Nephron (organoid): ENCODE measurements at regions not wholly inside any gene's neighbourhood (a gene's known extent, or its start where the extent isn't known, plus 50 kb on each side); places are given as distances from the start of the nearest gene placed in this dataset.

Experiments
- H3K27ac Mint-ChIP-seq, 3 experiments: 2 replicates each; pipeline ENCODE4 v1.8.0; 2020; ENCODE audit warnings: mixed read lengths in 3 of 3, mild to moderate bottlenecking in 2 of 3, moderate library complexity in 1 of 3
- H3K27me3 Mint-ChIP-seq: 2 replicates; pipeline ENCODE4 v1.8.0; 2021; ENCODE audit warnings: low read depth, mild to moderate bottlenecking, moderate library complexity, mixed read lengths
- H3K36me3 Mint-ChIP-seq: 2 replicates; pipeline ENCODE4 v1.8.0; 2020; ENCODE audit warnings: low read depth, mixed read lengths
- H3K4me1 Mint-ChIP-seq: 2 replicates; pipeline ENCODE4 v1.8.0; 2020; ENCODE audit warnings: mixed read lengths
- H3K4me3 Mint-ChIP-seq, 3 experiments: 2 replicates each; pipeline ENCODE4 v1.8.0; 2020; ENCODE audit warnings: mild to moderate bottlenecking in 3 of 3, mixed read lengths in 3 of 3, moderate library complexity in 2 of 3
- H3K9me3 Mint-ChIP-seq: 2 replicates; pipeline ENCODE4 v1.8.0; 2020; ENCODE audit warnings: mixed read lengths
- CTCF ChIP-seq, 3 experiments: fragments of 200-600 bp; sonication (generic); IDR thresholded peaks; one replicate each; pipeline ENCODE4 v1.5.0; 2021; ENCODE audit warnings: antibody characterized with exemption in 3 of 3; ENCODE audit not compliant: unreplicated experiment in 3 of 3

GRCh38 chr2:228902176-228902575, 368.9 kb downstream of the PID1 start:
- H3K27ac Mint-ChIP-seq, result no peak overlapping the region
- no peak for TF ChIP-seq CTCF (IDR thresholded peaks at IDR 0.05; ENCODE audit: unreplicated experiment in 3 of 3)
- no peaks in the 10 kb centered on the region for H3K4me1 Mint-ChIP-seq
- H3K4me3 Mint-ChIP-seq, result no peak overlapping the region
- H3K36me3 Mint-ChIP-seq, result no peaks in the 10 kb centered on the region
- no peaks in the 10 kb centered on the region for H3K9me3 Mint-ChIP-seq
- H3K27me3 Mint-ChIP-seq, result peaks cover 4% of the 10 kb centered on the region

GRCh38 chr2:228901531-228901930, 369.6 kb downstream of the PID1 start:
- TF ChIP-seq CTCF (IDR thresholded peaks at IDR 0.05; ENCODE audit: unreplicated experiment in 3 of 3), result no peak
- no peak overlapping the region for H3K4me3 Mint-ChIP-seq
- no peaks in the 10 kb centered on the region for H3K4me1 Mint-ChIP-seq
- peaks cover 4% of the 10 kb centered on the region for H3K27me3 Mint-ChIP-seq
- H3K36me3 Mint-ChIP-seq, result no peaks in the 10 kb centered on the region
- H3K27ac Mint-ChIP-seq, result no peak overlapping the region
- no peaks in the 10 kb centered on the region for H3K9me3 Mint-ChIP-seq

- Mint-ChIP-seq H3K36me3 (no peaks in the 10 kb centered on the region), H3K9me3 (peaks cover 8% of the 10 kb centered on the region), H3K27ac (no peak overlapping the region)
These were observed 392.9 kb downstream of the PID1 start for GRCh38 chr2:228878138-228878537.

GRCh38 chr2:228876276-228876675, 394.8 kb downstream of the PID1 start:
- H3K27ac Mint-ChIP-seq, result no peak overlapping the region
- TF ChIP-seq CTCF (IDR thresholded peaks at IDR 0.05; ENCODE audit: unreplicated experiment in 3 of 3), result no peak
- H3K36me3 Mint-ChIP-seq, result no peaks in the 10 kb centered on the region
- peaks cover 14% of the 10 kb centered on the region for H3K4me1 Mint-ChIP-seq
- peaks cover 8% of the 10 kb centered on the region for H3K9me3 Mint-ChIP-seq
- H3K4me3 Mint-ChIP-seq, result no peak overlapping the region
- peaks cover 3% of the 10 kb centered on the region for H3K27me3 Mint-ChIP-seq

More at GRCh38 chr2:228878138-228878537, 392.9 kb downstream of the PID1 start:
- no peak for TF ChIP-seq CTCF (IDR thresholded peaks at IDR 0.05; ENCODE audit: unreplicated experiment in 3 of 3)
- peaks cover 14% of the 10 kb centered on the region for H3K4me1 Mint-ChIP-seq
- no peak overlapping the region for H3K4me3 Mint-ChIP-seq
- peaks cover 5% of the 10 kb centered on the region for H3K27me3 Mint-ChIP-seq

GRCh38 chr2:228875152-228875900, 395.8 kb downstream of the PID1 start:
- Mint-ChIP-seq H3K36me3 (no peaks in the 10 kb centered on the region), H3K27ac (peak overlapping the region; percentile 22 to 56 (median 50)), H3K4me3 (no peak overlapping the region), H3K4me1 (peaks cover 8% of the 10 kb centered on the region), H3K9me3 (peaks cover 8% of the 10 kb centered on the region), H3K27me3 (no peaks in the 10 kb centered on the region)
- no peak for TF ChIP-seq CTCF (IDR thresholded peaks at IDR 0.05; ENCODE audit: unreplicated experiment in 3 of 3)

GRCh38 chr2:228871012-228871411, 400.1 kb downstream of the PID1 start:
- Mint-ChIP-seq H3K9me3 (peaks cover 4% of the 10 kb centered on the region), H3K4me3 (no peak overlapping the region), H3K4me1 (peaks cover 8% of the 10 kb centered on the region), H3K36me3 (no peaks in the 10 kb centered on the region), H3K27me3 (no peaks in the 10 kb centered on the region), H3K27ac (no peak overlapping the region)
- no peak for TF ChIP-seq CTCF (IDR thresholded peaks at IDR 0.05; ENCODE audit: unreplicated experiment in 3 of 3)
